Thyroid gland (tissue), 4 donors: ENCODE measurements at regions not wholly inside any gene's neighbourhood (a gene's known extent, or its start where the extent isn't known, plus 50 kb on each side); places are given as distances from the start of the nearest gene placed in this dataset.
"Not testable (repeated sequence)": the region's sequence is repeated elsewhere in the genome, so short reads cannot be mapped to it uniquely, and the experiment has no call there.

Experiments
- DNase-seq, 2 donors: peaks; one replicate each; pipeline ENCODE4 v3.0.0-alpha.2; 2019
- H3K27ac ChIP-seq, 3 donors: fragments of 200-600 bp; sonication (generic); 1 replicate in 2 of 3; 2 replicates in 1 of 3; pipeline ENCODE4 v1.5.1; 2016 to 2019; ENCODE audit warnings: mild to moderate bottlenecking in 1 of 3, moderate library complexity in 1 of 3
- H3K27me3 ChIP-seq: fragments of 200-600 bp; sonication (generic); one replicate; pipeline ENCODE4 v1.5.1; 2019
- H3K36me3 ChIP-seq, 2 donors: fragments of 200-600 bp; sonication (generic); one replicate each; pipeline ENCODE4 v1.5.1; 2016 to 2019
- H3K4me1 ChIP-seq, 2 donors: fragments of 200-600 bp; sonication (generic); one replicate each; pipeline ENCODE4 v1.5.1; 2017 to 2019
- H3K4me3 ChIP-seq, 3 donors: fragments of 200-600 bp; sonication (generic); replicated peaks in 1 of 3; 1 replicate in 2 of 3; 2 replicates in 1 of 3; pipeline ENCODE4 v1.5.1; 2016; ENCODE audit warnings: mild to moderate bottlenecking in 1 of 3
- H3K9me3 ChIP-seq: fragments of 200-600 bp; sonication (generic); one replicate; pipeline ENCODE4 v1.5.1; 2017
- CTCF ChIP-seq, 6 experiments: fragments of 200-600 bp in 3 of 6; fragments of 450-650 bp in 3 of 6; sonication (generic) in 3 of 6; IDR thresholded peaks; one replicate each; pipeline ENCODE4 v1.5.1; 2016 to 2019; ENCODE audit warnings: antibody characterized with exemption in 6 of 6, mild to moderate bottlenecking in 2 of 6, inconsistent platforms in 1 of 6, moderate library complexity in 1 of 6
- POLR2A ChIP-seq, 2 donors: fragments of 450-650 bp; IDR thresholded peaks; one replicate each; pipeline ENCODE4 v1.6.1; 2017; ENCODE audit warnings: antibody characterized with exemption in 2 of 2, mild to moderate bottlenecking in 2 of 2, moderate library complexity in 1 of 2
- WGBS, 2 donors: methylation state at CpG; one replicate each; pipeline ENCODE4 v1.1.5; 2017; 5-methylcytosine and 5-hydroxymethylcytosine counted together
- intact Hi-C: fragments of 100-400 bp; cut with DNase I; formaldehyde crosslinking; loops from one replicate; pipeline ENCODE4 v1.15.1; 2023

- intact Hi-C loops = no loop called here
- H3K9me3 ChIP-seq = no peaks in the 10 kb centered on the region
- no peaks in the 10 kb centered on the region for H3K36me3 ChIP-seq
- H3K4me3 ChIP-seq = no peak overlapping the region
- TF ChIP-seq POLR2A (IDR thresholded peaks at IDR 0.05) = no peak
- TF ChIP-seq CTCF (IDR thresholded peaks at IDR 0.05) = no peak
- H3K27ac ChIP-seq = no peak overlapping the region
- DNase-seq = no peak
- H3K27me3 ChIP-seq = no peaks in the 10 kb centered on the region
- H3K4me1 ChIP-seq = no peaks in the 10 kb centered on the region
- 90 to 94% methylated on average over 1 of the region's 1 CpG for WGBS, 2 donors
These were observed 381.2 kb upstream of the PCDH10 start for GRCh38 chr4:132767901-132768300.

- TF ChIP-seq CTCF (IDR thresholded peaks at IDR 0.05) = no peak
- TF ChIP-seq POLR2A (IDR thresholded peaks at IDR 0.05) = no peak
- WGBS, 2 donors = 76 to 83% methylated on average over 2 of the region's 2 CpGs
These were observed 378.3 kb upstream of the PCDH10 start for GRCh38 chr4:132770776-132771175.

GRCh38 chr4:132792310-132792709 is 356.8 kb upstream of the PCDH10 start:
- intact Hi-C loops = no loop called here
- Histone ChIP-seq H3K9me3 (no peaks in the 10 kb centered on the region), H3K27me3 (no peaks in the 10 kb centered on the region)

More at GRCh38 chr4:132770776-132771175, 378.3 kb upstream of the PCDH10 start:
- intact Hi-C loops = no loop called here
- Histone ChIP-seq H3K36me3 (no peaks in the 10 kb centered on the region), H3K27me3 (no peaks in the 10 kb centered on the region), H3K9me3 (no peaks in the 10 kb centered on the region), H3K4me1 (no peaks in the 10 kb centered on the region), H3K4me3 (no peak overlapping the region), H3K27ac (no peak overlapping the region)
- DNase-seq = no peak

GRCh38 chr4:132797856-132798255 is 351.2 kb upstream of the PCDH10 start:
- H3K36me3 ChIP-seq = no peaks in the 10 kb centered on the region
- H3K4me1 ChIP-seq = no peaks in the 10 kb centered on the region
- H3K4me3 ChIP-seq = no peak overlapping the region
- no peaks in the 10 kb centered on the region for H3K9me3 ChIP-seq
- 84 to 89% methylated on average over 1 of the region's 1 CpG for WGBS, 2 donors
- no peaks in the 10 kb centered on the region for H3K27me3 ChIP-seq
- no peak for DNase-seq
- intact Hi-C loops = no loop called here
- TF ChIP-seq POLR2A (IDR thresholded peaks at IDR 0.05) (no peak), CTCF (IDR thresholded peaks at IDR 0.05) (no peak)
- H3K27ac ChIP-seq = no peak overlapping the region

More at GRCh38 chr4:132792310-132792709, 356.8 kb upstream of the PCDH10 start:
- TF ChIP-seq POLR2A (IDR thresholded peaks at IDR 0.05) (no peak), CTCF (IDR thresholded peaks at IDR 0.05) (no peak)
- Histone ChIP-seq H3K27ac (no peak overlapping the region), H3K36me3 (no peaks in the 10 kb centered on the region), H3K4me3 (no peak overlapping the region), H3K4me1 (no peaks in the 10 kb centered on the region)
- no peak for DNase-seq

GRCh38 chr4:132809298-132810032 is 339.6 kb upstream of the PCDH10 start:
- 69 to 71% methylated on average over 16 of the region's 16 CpGs for WGBS, 2 donors
- Histone ChIP-seq H3K4me3 (no peak overlapping the region), H3K27me3 (no peaks in the 10 kb centered on the region), H3K27ac (no peak overlapping the region), H3K4me1 (no peaks in the 10 kb centered on the region), H3K36me3 (no peaks in the 10 kb centered on the region), H3K9me3 (no peaks in the 10 kb centered on the region)
- no peak for DNase-seq
- intact Hi-C loops = no loop called here
- TF ChIP-seq CTCF (IDR thresholded peaks at IDR 0.05) (no peak), POLR2A (IDR thresholded peaks at IDR 0.05) (no peak)

GRCh38 chr4:132813061-132813460 is 336.0 kb upstream of the PCDH10 start:
- H3K27ac ChIP-seq, DNase-seq, H3K36me3 ChIP-seq, H3K4me1 ChIP-seq, H3K9me3 ChIP-seq, H3K4me3 ChIP-seq, H3K27me3 ChIP-seq, intact Hi-C loops: not testable (repeated sequence)
- WGBS, 2 donors = 85 to 86% methylated on average over 2 of the region's 2 CpGs
